ENCODE measurements at regions not wholly inside any gene's neighbourhood (a gene's known extent, or its start where the extent isn't known, plus 50 kb on each side); places are given as distances from the start of the nearest gene placed in this dataset.
"Not testable (repeated sequence)": the region's sequence is repeated elsewhere in the genome, so short reads cannot be mapped to it uniquely, and the experiment has no call there.

GRCh38 chr14:106606936-106607335 is 1080.6 kb downstream of the TMEM121 start:
- TF ChIP-seq CTCF (IDR thresholded peaks at IDR 0.05; ENCODE audit: low read depth, low read length): no peak
- DNase-seq (ENCODE audit: extremely low read depth, low read depth): no peak

- no peak for TF ChIP-seq CTCF (IDR thresholded peaks at IDR 0.05; ENCODE audit: low read depth, low read length)
- DNase-seq (ENCODE audit: extremely low read depth, low read depth): no peak
Observed at GRCh38 chr14:106610691-106611090, 1084.3 kb downstream of the TMEM121 start.

DNA sequence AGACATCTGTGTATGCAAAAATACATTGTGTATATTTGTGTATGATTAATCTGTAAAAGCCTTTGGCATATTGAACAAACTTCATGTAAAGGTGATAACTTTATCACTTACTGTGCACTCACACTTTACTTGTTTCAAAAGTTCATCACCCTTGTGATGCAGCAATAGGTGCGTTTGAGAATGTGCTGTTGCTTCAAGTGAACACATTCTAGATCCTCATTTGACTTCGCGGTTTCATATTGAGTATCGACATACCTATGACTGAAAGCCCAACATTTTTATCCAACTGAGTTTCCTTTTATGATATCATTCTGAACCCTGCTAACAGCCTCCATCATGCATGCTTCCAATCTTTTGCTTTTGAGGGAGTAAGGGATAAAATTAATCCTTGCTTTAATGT is 1086.9 kb downstream of the TMEM121 start:
- no peak for DNase-seq (ENCODE audit: extremely low read depth, low read depth)
- TF ChIP-seq CTCF (IDR thresholded peaks at IDR 0.05; ENCODE audit: low read depth, low read length): no peak

DNA sequence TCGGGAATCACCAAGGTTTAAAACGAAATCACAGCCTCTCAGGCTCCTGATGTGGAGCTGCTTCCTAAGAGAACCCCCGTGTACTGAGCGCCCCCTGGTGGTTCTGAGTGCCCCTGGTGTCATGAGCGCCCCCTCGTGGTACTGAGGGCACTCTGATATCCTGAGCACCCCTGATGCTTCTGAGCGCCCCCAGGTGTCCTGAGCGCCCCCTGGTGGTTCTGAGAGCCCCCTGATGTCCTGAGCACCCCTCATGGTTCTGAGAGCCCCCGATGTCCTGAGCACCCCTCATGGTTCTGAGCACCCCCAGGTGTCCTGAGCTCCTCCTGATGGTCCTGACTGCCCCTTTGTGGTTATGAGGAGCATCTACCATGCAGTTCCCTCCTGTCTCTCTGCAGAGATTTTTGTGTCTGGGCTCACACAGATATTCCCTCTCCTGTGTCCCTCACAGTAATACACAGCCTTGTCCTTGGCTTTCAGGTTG is 1092.1 kb downstream of the TMEM121 start:
- not testable (repeated sequence) for DNase-seq (ENCODE audit: extremely low read depth, low read depth)

GRCh38 chr14:106619606-106620005 is 1093.2 kb downstream of the TMEM121 start:
- TF ChIP-seq CTCF (IDR thresholded peaks at IDR 0.05; ENCODE audit: low read depth, low read length): no peak
- DNase-seq (ENCODE audit: extremely low read depth, low read depth): no peak

- no peak for DNase-seq (ENCODE audit: extremely low read depth, low read depth)
- no peak for TF ChIP-seq CTCF (IDR thresholded peaks at IDR 0.05; ENCODE audit: low read depth, low read length)
Observed at GRCh38 chr14:106620368-106620767, 1094.0 kb downstream of the TMEM121 start.

DNA sequence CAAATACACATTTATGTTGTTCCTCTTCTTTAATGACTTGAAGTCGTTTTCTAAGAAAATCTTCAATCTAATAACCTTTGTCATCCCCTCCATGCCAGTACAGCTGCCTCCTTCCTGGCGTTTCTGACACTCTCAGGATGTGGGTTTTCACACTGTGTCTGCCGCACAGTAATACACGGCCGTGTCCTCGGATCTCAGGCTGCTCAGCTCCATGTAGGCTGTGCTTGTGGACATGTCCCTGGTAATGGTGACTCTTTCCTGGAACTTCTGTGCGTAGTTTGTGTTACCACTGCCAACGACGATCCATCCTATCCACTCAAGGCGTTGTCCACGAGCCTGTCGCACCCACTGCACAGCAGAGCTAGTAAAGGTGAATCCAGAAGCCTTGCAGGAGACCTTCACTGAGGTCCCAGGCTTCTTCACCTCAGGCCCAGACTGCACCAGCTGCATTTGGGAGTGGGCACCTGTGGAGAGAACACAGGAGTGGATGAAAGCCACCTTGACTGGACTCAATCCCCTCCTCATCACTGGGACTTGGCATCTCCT is 1095.9 kb downstream of the TMEM121 start:
- DNase-seq (ENCODE audit: extremely low read depth, low read depth): no peak
- TF ChIP-seq CTCF (IDR thresholded peaks at IDR 0.05; ENCODE audit: low read depth, low read length): no peak

DNA sequence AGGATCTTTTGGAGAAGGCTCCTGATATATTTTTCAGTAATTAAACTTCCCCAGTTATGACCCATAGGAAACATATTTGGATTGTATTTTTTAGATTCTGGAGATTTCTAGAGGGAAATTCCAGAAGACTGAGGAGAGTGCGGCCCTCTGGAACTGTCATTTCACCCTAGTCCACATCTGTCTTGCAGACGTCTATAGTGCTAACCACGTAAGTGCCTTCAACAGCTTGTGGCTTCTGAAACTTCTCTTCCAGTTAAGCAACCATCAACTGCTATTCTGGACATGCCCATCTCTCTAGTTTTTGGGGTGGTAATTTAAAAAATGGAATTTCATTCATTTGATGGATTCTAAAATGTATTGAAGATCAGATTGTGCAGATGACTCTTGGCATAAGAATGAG is 1098.8 kb downstream of the TMEM121 start:
- no peak for DNase-seq (ENCODE audit: extremely low read depth, low read depth)
- no peak for TF ChIP-seq CTCF (IDR thresholded peaks at IDR 0.05; ENCODE audit: low read depth, low read length)

DNA sequence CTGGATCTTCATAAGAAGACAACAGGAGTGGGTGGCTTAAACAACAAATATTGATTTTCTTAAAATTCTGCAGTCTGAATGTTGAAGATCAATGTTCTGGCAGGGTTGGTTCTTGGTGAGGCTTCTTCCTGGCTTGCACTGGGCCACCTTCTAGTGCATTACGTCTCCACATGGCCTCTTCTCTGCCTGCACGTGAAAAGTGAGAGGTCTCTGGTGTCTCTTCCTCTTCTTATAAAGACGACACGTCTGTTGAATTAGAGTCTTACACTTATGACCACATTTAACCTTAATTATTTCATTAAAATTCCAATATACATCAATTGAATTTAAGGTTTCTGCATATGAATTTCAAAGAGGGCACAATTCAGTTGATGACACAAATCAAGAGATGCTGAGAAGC is 1100.1 kb downstream of the TMEM121 start:
- not testable (repeated sequence) for DNase-seq (ENCODE audit: extremely low read depth, low read depth)

GRCh38 chr14:106626942-106627588 is 1100.7 kb downstream of the TMEM121 start:
- DNase-seq (ENCODE audit: extremely low read depth, low read depth): not testable (repeated sequence)
